ENCODE measurements at regions not wholly inside any gene's neighbourhood (a gene's known extent, or its start where the extent isn't known, plus 50 kb on each side); places are given as distances from the start of the nearest gene placed in this dataset.

DNA sequence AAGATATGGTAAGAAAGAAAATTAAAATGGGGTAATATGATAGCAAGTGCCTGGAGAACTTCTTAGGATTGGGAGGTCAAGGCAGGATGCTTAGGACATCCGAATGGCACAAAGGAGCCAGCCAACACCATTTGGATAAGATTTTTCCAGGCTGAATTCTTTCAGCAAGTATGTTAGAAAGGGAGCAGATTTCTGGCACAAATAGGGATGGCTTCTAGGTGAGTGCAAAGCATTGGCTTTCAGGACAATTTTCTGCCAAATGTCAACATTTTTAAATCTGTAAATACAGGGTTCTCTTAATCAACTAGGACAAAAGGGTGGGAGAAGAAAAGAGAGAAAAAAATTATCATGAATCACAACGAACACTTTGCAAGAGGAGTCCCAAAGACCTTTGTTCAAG lies 409.1 kb downstream of the GPAM start:
- Mint-ChIP-seq H3K27ac (no peak overlapping the region), H3K36me3 (no peaks in the 10 kb centered on the region), H3K9me3 (peaks cover 0 to 3% of the 10 kb centered on the region in 2 donors)
- ATAC-seq: no peak
- no peak for DNase-seq (ENCODE audit: low spot score in 2 of 2)

DNA sequence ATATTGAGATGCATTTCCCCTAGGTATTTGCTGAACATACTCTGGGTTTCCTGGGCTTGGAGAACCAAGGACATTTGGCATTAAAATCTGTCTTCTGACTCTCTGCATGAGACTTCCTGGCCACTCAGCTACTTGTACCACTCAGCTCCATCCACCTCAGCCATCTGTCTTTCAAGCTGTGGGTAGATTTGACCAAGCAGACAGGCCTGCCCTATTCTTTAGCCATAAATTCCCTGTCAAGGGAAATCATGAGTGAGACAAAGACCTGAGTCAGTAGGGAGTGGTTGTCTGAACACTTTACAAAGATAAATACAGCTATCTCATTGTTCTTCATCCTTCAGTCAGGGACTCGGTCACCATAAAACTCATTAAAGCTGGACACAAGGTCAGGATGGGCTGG lies 399.1 kb downstream of the GPAM start:
- ATAC-seq: no peak
- Mint-ChIP-seq H3K36me3 (no peaks in the 10 kb centered on the region), H3K9me3 (no peaks in the 10 kb centered on the region), H3K27ac (no peak overlapping the region)
- no peak for DNase-seq (ENCODE audit: low spot score in 2 of 2)

DNA sequence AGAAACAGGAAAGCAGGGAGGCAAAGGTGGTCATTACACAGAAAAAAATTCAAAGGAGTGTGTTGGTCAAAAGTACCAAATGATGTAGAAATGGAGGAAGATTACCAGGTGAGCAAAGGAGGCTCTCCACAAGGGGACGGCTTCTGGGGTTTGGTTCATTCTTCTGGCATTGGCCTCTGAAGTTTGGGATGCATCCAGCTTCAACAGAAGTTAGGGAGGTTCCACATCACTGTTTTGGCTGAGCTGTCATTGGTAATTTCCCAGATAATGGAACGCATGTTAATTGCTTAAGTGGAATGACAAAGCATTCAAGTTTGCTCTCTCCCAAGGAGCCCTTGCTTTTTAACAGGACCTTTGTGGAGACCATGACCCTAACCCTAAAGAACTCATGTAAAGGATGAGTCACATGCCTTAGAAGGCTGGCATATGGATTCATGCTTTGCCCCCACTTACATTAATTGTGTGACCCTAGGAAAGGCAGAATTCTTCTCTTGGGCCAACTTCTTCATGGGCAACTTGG lies 398.6 kb downstream of the GPAM start:
- Mint-ChIP-seq H3K27ac (no peak overlapping the region), H3K9me3 (no peaks in the 10 kb centered on the region), H3K36me3 (no peaks in the 10 kb centered on the region)
- no peak for ATAC-seq
- DNase-seq (ENCODE audit: low spot score in 2 of 2): no peak

DNA sequence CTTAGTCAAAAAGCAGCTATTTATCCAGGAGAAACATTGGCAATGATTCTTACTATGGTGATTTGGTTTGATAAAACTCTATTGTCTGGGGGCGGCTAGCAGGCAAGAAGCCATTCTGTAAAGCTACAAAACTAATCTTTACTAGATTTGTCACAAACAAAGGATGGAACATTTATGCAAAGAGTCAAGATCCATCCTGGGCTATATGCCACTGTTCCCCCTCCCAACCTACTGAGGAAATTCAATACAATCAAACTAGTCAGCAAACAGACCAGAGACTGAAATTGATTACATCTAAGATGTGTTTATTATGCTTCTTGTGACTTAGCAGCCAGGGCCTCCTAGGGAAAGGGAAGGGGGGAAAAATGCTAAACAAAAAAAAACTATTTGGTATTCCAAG lies 397.6 kb downstream of the GPAM start:
- DNase-seq (ENCODE audit: low spot score in 2 of 2): no peak
- H3K36me3 Mint-ChIP-seq: no peaks in the 10 kb centered on the region
- H3K27ac Mint-ChIP-seq: no peak overlapping the region
- no peak for ATAC-seq
- no peaks in the 10 kb centered on the region for H3K9me3 Mint-ChIP-seq

DNA sequence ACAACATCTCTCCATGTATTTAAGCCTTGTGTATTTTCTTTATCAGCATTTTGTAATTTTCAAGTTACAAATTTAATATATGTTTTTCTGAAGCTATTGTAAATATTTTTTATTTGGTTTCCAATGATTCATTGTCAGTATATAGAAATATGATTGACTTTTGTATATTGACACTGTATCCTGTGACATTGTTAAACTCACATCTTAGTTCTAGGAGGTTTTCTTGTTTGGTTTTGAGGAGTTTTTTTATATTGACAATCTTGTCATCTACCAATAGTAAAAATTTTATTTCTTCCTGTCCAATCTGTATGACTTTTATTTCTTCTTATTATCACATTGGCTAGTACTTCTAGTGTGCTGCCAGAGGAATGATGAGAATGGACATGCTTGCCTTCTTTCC lies 393.7 kb downstream of the GPAM start:
- no peaks in the 10 kb centered on the region for H3K36me3 Mint-ChIP-seq
- H3K9me3 Mint-ChIP-seq: no peaks in the 10 kb centered on the region
- no peak for DNase-seq (ENCODE audit: low spot score in 2 of 2)
- H3K27ac Mint-ChIP-seq: no peak overlapping the region
- no peak for ATAC-seq

DNA sequence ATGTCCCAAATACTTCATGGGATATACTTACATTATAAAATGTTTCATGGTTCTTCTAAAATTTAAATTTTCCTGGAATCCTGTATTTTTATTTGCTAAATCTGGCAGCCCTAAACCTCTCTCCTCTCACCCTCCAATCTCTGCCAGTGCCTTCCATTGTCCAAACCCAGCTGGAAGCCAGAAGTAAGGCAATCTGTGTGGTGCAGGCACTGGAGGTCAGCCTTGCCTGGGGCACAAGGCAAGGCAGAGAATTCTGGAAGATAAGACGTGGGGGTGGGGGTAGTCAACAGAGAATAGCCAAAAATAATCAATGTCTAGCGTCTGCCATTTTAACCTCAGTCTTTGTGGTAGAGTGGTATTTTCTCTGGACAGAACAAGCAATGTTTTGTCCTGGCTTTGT lies 381.7 kb downstream of the GPAM start:
- Mint-ChIP-seq H3K27ac (no peak overlapping the region), H3K36me3 (no peaks in the 10 kb centered on the region), H3K9me3 (peaks cover 0 to 4% of the 10 kb centered on the region in 2 donors)
- ATAC-seq: no peak
- DNase-seq (ENCODE audit: low spot score in 2 of 2): no peak

DNA sequence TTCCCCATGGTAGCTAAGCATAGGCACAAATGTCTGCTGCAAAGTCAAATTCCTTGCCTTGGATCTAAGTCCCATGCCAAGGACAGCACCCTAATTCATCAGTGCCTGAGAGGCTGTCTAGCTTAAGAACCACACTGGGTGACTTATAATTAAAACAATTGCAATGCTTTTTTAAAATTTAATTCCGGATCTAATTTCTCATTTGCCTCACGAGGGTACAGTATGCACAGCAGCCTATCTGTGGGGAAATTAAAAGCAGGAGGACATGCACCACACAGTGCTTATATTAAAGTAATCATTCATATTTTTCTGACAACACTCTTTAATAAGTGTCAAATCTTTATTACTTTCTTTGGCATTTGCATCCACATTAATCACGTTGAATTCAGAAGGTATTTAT lies 378.8 kb downstream of the GPAM start:
- Mint-ChIP-seq H3K9me3 (no peaks in the 10 kb centered on the region), H3K27ac (no peak overlapping the region), H3K36me3 (no peaks in the 10 kb centered on the region)
- ATAC-seq (no peak), DNase-seq (ENCODE audit: low spot score in 2 of 2) (no peak)

DNA sequence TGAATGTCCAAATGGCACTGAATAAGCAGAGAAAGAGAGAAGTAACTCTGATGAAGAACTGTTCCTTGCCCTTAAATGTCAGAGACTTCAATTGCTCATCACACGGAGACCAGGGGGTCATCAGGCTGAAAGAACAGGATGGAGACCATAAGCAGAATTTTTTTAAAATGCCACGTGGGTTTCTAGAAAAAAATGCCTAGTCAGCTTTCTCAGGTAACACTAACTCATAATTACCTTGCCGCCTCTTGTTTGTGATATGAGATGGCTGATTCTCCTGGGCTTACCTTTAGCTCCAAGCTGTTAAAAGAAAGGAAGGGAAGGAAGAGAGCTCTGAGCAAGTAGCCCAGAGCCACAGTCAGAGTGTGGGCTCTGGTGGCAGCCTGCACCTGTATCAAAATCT lies 372.0 kb downstream of the GPAM start:
- Mint-ChIP-seq H3K36me3 (no peaks in the 10 kb centered on the region), H3K9me3 (peaks cover 4 to 5% of the 10 kb centered on the region in 2 donors), H3K27ac (no peak overlapping the region)
- no peak for DNase-seq (ENCODE audit: low spot score in 2 of 2)
- ATAC-seq: no peak

DNA sequence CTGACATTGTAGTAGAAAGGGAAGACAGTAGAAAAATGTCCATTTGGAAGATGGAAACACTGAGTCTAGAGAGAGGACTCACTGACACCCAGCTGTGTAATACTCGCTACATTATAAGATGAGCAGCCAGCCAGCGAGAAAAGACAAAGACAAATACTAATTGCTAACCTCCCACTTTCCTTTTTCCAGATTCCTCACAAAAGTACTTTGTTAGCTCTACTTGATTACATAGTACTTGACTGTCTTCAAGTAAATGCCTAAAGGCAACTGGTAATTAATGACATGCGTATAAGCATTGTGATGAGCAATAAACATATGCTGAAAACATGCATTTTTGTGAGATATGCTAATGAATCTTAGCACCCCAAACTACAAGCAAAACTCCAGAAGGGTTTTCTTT lies 363.1 kb downstream of the GPAM start:
- Mint-ChIP-seq H3K9me3 (no peaks in the 10 kb centered on the region), H3K27ac (no peak overlapping the region), H3K36me3 (no peaks in the 10 kb centered on the region)
- no peak for ATAC-seq
- DNase-seq (ENCODE audit: low spot score in 2 of 2): no peak

DNA sequence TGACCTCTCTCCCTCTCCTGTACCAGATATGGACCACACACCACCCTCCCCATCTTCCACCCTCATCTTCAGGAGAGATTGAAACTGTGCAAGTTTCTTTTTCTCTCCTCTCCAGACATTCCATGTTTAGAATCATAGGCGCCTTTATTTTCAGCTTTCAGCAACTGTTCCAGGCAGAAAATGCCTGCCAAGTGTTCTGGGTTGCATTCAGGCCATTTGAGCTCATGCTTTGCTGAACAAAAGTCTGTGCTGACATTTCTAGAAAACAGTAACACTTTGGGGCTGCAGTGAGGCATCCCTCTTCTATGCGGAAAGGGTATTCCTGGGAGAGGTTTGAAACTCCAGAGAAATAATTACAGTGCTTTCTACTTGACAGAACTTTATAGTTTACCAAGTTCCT lies 361.7 kb downstream of the GPAM start:
- DNase-seq (ENCODE audit: low spot score in 2 of 2) (no peak), ATAC-seq (no peak)
- H3K9me3 Mint-ChIP-seq: no peaks in the 10 kb centered on the region
- H3K27ac Mint-ChIP-seq: no peak overlapping the region
- H3K36me3 Mint-ChIP-seq: no peaks in the 10 kb centered on the region

DNA sequence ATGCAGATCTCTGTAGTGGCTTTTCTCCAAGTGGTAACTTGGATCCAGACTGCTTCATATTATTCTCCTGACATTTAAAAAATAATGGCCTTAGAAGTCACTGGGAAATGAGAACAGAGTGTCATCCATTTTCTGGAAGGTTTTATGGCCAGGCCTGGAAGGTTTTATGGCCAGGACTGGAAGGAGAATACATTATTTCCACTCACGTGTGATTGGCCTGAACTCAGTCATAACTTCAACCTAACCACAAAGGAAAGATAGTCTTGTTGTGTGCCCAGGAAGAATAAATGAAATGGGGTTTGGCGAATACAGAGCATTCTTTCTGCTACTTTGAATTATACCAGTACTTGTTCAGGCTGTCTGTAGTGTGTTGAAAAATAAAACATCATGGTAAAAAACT lies 360.9 kb downstream of the GPAM start:
- H3K36me3 Mint-ChIP-seq: no peaks in the 10 kb centered on the region
- ATAC-seq: no peak

DNA sequence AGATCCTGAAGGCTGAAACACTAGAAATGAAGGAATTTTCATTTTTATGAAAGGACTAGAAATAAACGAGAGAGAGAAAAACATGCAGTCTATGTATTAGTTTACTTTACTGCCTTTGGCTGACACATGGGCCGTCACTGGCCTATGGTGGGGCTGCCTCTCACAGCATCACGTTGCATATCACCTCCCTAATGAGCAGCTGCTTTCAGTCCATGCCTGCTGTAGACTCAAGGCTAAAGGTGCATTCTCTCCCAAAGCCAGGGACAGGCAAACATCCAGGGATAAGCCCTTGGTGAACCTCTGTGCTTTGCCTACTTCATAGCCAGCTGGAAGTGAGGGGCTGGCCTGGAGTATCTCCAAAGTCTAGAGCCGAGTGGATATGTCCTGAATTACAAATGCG lies 359.4 kb downstream of the GPAM start:
- H3K36me3 Mint-ChIP-seq: no peaks in the 10 kb centered on the region
- no peaks in the 10 kb centered on the region for H3K9me3 Mint-ChIP-seq
- DNase-seq (ENCODE audit: low spot score in 2 of 2) (no peak), ATAC-seq (no peak)
- H3K27ac Mint-ChIP-seq: no peak overlapping the region

More for the DNA sequence above, 360.9 kb downstream of the GPAM start:
- Mint-ChIP-seq H3K27ac (no peak overlapping the region), H3K9me3 (no peaks in the 10 kb centered on the region)
- no peak for DNase-seq (ENCODE audit: low spot score in 2 of 2)

DNA sequence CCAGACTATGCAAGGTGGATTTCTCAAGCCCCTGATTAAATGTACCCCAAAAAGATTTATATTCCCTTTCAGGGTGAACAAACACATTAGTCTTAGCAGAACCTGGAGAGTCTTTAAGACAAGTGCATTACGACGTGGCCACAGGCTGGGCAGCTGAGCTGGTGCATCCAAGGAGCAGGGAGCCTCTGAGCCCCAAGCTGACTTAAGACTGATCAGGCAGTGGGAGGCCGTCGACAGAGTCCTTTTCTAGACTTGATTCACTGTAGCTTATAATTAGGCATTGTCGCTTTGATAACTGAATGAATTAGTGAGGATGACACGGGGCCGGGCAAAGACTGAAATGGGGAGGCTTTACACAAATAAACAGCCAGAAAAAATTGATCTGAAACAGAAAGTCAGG lies 353.2 kb downstream of the GPAM start:
- no peak for DNase-seq (ENCODE audit: low spot score in 2 of 2)
- H3K36me3 Mint-ChIP-seq: no peaks in the 10 kb centered on the region
- no peaks in the 10 kb centered on the region for H3K9me3 Mint-ChIP-seq
- no peak overlapping the region for H3K27ac Mint-ChIP-seq
- no peak for ATAC-seq

DNA sequence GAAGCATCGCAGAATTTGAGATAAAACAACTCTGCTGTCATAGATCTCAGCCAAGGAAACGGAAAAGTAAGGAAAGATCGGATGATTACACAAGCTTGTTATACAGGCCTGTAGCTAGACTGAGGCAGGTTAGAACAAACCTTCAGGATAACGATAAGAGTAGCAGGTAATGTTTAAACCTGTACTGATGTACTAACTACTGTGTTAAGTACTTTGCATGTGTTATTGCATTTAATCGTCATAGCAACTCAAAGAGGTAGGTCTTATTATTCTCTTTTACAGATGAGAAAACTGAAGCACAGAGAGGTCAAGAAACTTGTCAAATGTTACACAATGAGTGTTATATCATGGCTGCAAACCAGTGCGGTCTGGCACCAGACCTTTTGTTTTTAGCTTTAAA lies 352.5 kb downstream of the GPAM start:
- Mint-ChIP-seq H3K9me3 (no peaks in the 10 kb centered on the region), H3K36me3 (no peaks in the 10 kb centered on the region), H3K27ac (no peak overlapping the region)
- DNase-seq (ENCODE audit: low spot score in 2 of 2) (no peak), ATAC-seq (no peak)

DNA sequence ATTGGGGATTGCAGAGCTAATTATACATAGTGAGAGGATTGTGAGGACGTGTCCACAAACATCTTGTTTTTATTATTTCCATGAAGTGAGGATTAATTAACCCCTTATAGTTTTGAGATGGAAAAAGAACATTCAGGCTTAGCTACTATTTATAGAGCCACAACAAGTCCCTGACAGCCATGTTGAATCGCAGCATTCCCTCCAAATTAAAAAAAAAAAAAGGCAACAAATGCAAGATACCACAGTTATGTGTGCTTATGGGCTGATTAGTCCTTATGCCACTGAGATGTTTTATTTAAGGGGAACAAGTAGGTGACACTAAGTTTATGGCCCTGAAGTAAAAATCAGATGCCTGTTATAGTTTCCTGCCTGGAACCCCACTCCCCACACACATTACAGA lies 350.3 kb downstream of the GPAM start:
- Mint-ChIP-seq H3K9me3 (no peaks in the 10 kb centered on the region), H3K27ac (no peak overlapping the region), H3K36me3 (no peaks in the 10 kb centered on the region)
- ATAC-seq (no peak), DNase-seq (ENCODE audit: low spot score in 2 of 2) (no peak)

DNA sequence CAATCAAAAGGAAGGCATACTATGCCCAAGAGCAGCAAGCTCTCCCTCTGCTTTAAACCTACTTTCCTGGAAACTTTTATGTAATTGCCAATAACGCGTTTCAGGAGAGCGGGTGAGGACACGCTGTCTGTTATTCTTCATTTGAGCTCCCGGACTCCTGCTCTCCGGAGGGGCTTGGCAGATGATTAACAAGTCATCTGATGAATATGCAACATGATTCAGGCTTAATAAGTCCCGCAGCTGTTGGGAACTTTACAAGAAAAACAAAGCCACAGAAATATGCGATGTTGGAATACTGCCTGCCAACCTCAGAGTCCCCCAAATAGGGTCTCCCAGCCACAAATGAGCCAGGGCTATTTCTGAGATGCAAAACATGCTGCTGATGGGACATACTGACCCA lies 348.0 kb downstream of the GPAM start:
- no peak for ATAC-seq
- DNase-seq (ENCODE audit: low spot score in 2 of 2): no peak
- H3K36me3 Mint-ChIP-seq: no peaks in the 10 kb centered on the region
- H3K27ac Mint-ChIP-seq: no peak overlapping the region
- H3K9me3 Mint-ChIP-seq: peaks cover 0 to 5% of the 10 kb centered on the region in 2 donors

DNA sequence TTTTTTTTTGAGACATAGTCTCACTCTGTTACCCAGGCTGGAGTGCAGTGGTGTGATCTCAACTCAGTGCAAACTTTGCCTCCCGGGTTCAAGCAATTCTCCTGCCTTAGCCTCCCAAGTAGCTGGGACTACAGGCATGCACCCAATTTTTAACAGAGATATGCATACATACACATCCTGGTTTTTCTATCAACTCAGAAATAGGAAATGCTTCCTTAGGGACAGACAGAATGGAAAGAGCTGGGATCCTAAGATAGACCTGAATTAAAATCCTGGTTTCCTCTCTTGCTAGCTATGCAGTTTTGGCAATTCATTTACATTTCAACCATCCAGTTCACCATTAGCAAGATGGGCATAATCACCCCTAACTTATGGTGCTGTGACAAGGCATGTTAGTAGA lies 347.5 kb downstream of the GPAM start:
- no peak for DNase-seq (ENCODE audit: low spot score in 2 of 2)
- Mint-ChIP-seq H3K9me3 (peaks cover 0 to 5% of the 10 kb centered on the region in 2 donors), H3K36me3 (no peaks in the 10 kb centered on the region), H3K27ac (no peak overlapping the region)
- ATAC-seq: no peak

DNA sequence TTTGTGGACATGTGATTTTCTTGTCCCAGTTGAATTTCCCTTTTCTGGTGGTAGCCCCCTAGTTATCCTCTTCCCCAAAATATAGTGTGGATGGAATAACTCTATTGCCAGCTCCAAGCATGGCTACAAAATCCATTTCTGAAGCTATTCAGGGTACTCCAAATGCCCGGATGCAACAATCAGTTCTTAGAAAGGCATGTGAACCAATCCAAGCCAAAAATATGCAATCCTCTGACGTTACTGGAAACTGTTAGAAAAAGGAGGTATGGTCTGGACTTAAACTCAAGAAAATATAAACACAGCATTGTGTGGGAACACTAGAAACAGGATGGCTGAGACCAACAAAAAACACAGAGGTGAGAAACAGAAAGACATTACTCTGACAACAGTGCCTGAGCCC lies 347.0 kb downstream of the GPAM start:
- Mint-ChIP-seq H3K27ac (no peak overlapping the region), H3K9me3 (peaks cover 0 to 5% of the 10 kb centered on the region in 2 donors), H3K36me3 (no peaks in the 10 kb centered on the region)
- DNase-seq (ENCODE audit: low spot score in 2 of 2): no peak
- ATAC-seq: no peak

DNA sequence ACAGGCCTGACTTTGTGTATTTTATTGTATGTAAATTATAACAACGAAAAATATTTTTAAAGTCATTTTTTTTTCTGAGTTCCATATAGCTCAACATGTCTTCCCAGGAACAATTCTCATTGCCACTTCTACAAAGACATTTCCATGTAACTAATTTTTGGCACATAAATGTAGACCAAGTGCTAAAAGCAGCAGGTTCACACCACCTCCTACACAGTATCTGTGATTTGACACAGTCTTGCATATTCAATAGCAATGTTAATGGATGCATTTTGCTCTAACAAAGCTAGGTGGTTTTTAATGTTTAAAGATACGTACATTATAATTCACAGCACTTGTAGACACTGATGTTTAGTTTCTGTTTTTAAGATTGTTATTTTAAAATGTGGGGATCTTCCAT lies 346.5 kb downstream of the GPAM start:
- no peaks in the 10 kb centered on the region for H3K36me3 Mint-ChIP-seq
- DNase-seq (ENCODE audit: low spot score in 2 of 2) (no peak), ATAC-seq (no peak)
- H3K9me3 Mint-ChIP-seq: peaks cover 0 to 5% of the 10 kb centered on the region in 2 donors
- H3K27ac Mint-ChIP-seq: no peak overlapping the region
